IMR-90 (cell line): ENCODE measurements at regions not wholly inside any gene's neighbourhood (a gene's known extent, or its start where the extent isn't known, plus 50 kb on each side); places are given as distances from the start of the nearest gene placed in this dataset.

Source experiments
- ATAC-seq: fragments of 200-7000 bp; cut with Tn5 transposase; 2 replicates; pipeline ENCODE4 v1.9.1; 2020; ENCODE audit warnings: low read depth, mild to moderate bottlenecking, moderate library complexity
- BruUV-seq: library from RNA; stranded (reverse); fragments of 400-500 nt; replicated peaks from 2 replicates; lab custom pipeline; 2021; lab: Mats Ljungman, UMichigan
- CTCF ChIA-PET: fragments of 300-600 bp; formaldehyde crosslinking; extraction: SDS; loops from one replicate; lab custom pipeline; 2021; ENCODE audit warnings: antibody characterized with exemption; lab: Yijun Ruan, JAX
- POLR2A ChIA-PET: fragments of 300-600 bp; sonication (Branson Sonifier 250); formaldehyde crosslinking; loops from one replicate; lab custom pipeline; 2022; ENCODE audit warnings: antibody characterized with exemption; ENCODE audit not compliant: unreplicated experiment; lab: Charles Lee
- DNase-seq: peaks from one replicate; pipeline ENCODE4 v3.0.0; 2013
- H2AFZ ChIP-seq: replicated peaks from 2 replicates; pipeline ENCODE3; 2013; ENCODE audit warnings: low read length, mild to moderate bottlenecking; ENCODE audit not compliant: poor library complexity
- H2AK5ac ChIP-seq: 2 replicates; pipeline ENCODE4 v1.6.1; 2013; ENCODE audit warnings: low read depth, low read length, inconsistent platforms
- H2AK9ac ChIP-seq: replicated peaks from 2 replicates; pipeline ENCODE3; 2013; ENCODE audit warnings: mild to moderate bottlenecking, low read depth, low read length, moderate library complexity; ENCODE audit not compliant: poor library complexity
- H2BK120ac ChIP-seq: 2 replicates; pipeline ENCODE4 v1.6.1; 2013; ENCODE audit warnings: low read depth, low read length, inconsistent platforms
- H2BK15ac ChIP-seq: 3 replicates; pipeline ENCODE4 v1.6.1; 2013; ENCODE audit warnings: low read depth, low read length, inconsistent platforms
- H2BK20ac ChIP-seq: 2 replicates; pipeline ENCODE4 v1.6.1; 2013; ENCODE audit warnings: low read depth, mild to moderate bottlenecking, inconsistent platforms, low read length, moderate library complexity
- H2BK5ac ChIP-seq: 2 replicates; pipeline ENCODE4 v1.6.1; 2013; ENCODE audit warnings: mild to moderate bottlenecking, low read depth, low read length, inconsistent platforms; ENCODE audit not compliant: poor library complexity, severe bottlenecking
- H3K14ac ChIP-seq: replicated peaks from 2 replicates; pipeline ENCODE4 v1.6.1; 2013; ENCODE audit warnings: low read depth, low read length, inconsistent platforms
- H3K18ac ChIP-seq: 2 replicates; pipeline ENCODE4 v1.6.1; 2013; ENCODE audit warnings: low read depth, low read length, control low read depth
- H3K23ac ChIP-seq: 2 replicates; pipeline ENCODE4 v1.6.1; 2013; ENCODE audit warnings: low read depth, low read length, inconsistent platforms
- H3K27ac ChIP-seq: 2 replicates; pipeline ENCODE4 v1.5.1; 2013; ENCODE audit warnings: mild to moderate bottlenecking, control low read depth, low read length; ENCODE audit not compliant: insufficient read depth
- H3K27me3 ChIP-seq: 2 replicates; pipeline ENCODE4 v1.6.1; 2013; ENCODE audit warnings: low read length; ENCODE audit not compliant: control insufficient read depth, insufficient read depth
- H3K36me3 ChIP-seq: 2 replicates; pipeline ENCODE4 v1.6.1; 2013; ENCODE audit warnings: low read length, mixed read lengths; ENCODE audit not compliant: control insufficient read depth, insufficient read depth
- H3K4ac ChIP-seq: 2 replicates; pipeline ENCODE4 v1.6.1; 2013; ENCODE audit warnings: low read depth, low read length, inconsistent platforms
- H3K4me1 ChIP-seq: 2 replicates; pipeline ENCODE4 v1.6.1; 2013; ENCODE audit warnings: low read length, mixed read lengths; ENCODE audit not compliant: control insufficient read depth, insufficient read depth
- H3K4me2 ChIP-seq: 2 replicates; pipeline ENCODE4 v1.6.1; 2013; ENCODE audit warnings: low read depth, mild to moderate bottlenecking, control low read depth, low read length, moderate library complexity
- H3K4me3 ChIP-seq: 2 replicates; pipeline ENCODE4 v1.5.1; 2013; ENCODE audit warnings: low read depth, mild to moderate bottlenecking, control low read depth, low read length, moderate library complexity; ENCODE audit not compliant: insufficient read depth
- H3K56ac ChIP-seq: 2 replicates; pipeline ENCODE4 v1.6.1; 2013; ENCODE audit warnings: low read length, inconsistent platforms; ENCODE audit not compliant: insufficient read depth; ENCODE audit errors: extremely low read depth
- H3K79me1 ChIP-seq, 2 experiments: 2 replicates each; pipeline ENCODE4 v1.6.1; 2013; ENCODE audit warnings: low read length in 2 of 2, inconsistent platforms in 1 of 2, low read depth in 1 of 2
- H3K9ac ChIP-seq: 2 replicates; pipeline ENCODE4 v1.6.1; 2013; ENCODE audit warnings: low read depth, low read length, control low read depth
- H3K9me1 ChIP-seq: 2 replicates; pipeline ENCODE4 v1.6.1; 2013; ENCODE audit warnings: low read length, inconsistent platforms; ENCODE audit not compliant: insufficient read depth
- H3K9me3 ChIP-seq: 2 replicates; pipeline ENCODE4 v1.6.1; 2013; ENCODE audit warnings: low read length; ENCODE audit not compliant: control insufficient read depth, insufficient read depth
- H4K20me1 ChIP-seq: 2 replicates; pipeline ENCODE4 v1.6.1; 2013; ENCODE audit warnings: low read length, inconsistent platforms; ENCODE audit not compliant: insufficient read depth
- H4K5ac ChIP-seq: 2 replicates; pipeline ENCODE4 v1.6.1; 2013; ENCODE audit warnings: mild to moderate bottlenecking, low read depth, low read length, control low read depth
- H4K8ac ChIP-seq, 2 experiments: 2 replicates each; pipeline ENCODE4 v1.6.1; 2013; ENCODE audit warnings: low read depth in 2 of 2, low read length in 2 of 2, control low read depth in 1 of 2, inconsistent platforms in 1 of 2
- H4K91ac ChIP-seq: 2 replicates; pipeline ENCODE4 v1.6.1; 2013; ENCODE audit warnings: low read depth, low read length, inconsistent platforms; ENCODE audit not compliant: insufficient read depth
- FOS ChIP-seq: fragments of 150-350 bp; IDR thresholded peaks from 2 replicates; pipeline ENCODE4 v1.6.1; 2016; ENCODE audit warnings: low read depth, low read length
- MXI1 ChIP-seq: IDR thresholded peaks from 2 replicates; pipeline ENCODE4 v1.6.1; 2012; ENCODE audit warnings: low read depth, mild to moderate bottlenecking, low read length, moderate library complexity, borderline replicate concordance
- NFE2L2 ChIP-seq: fragments of 150-350 bp; IDR thresholded peaks from 2 replicates; pipeline ENCODE4 v1.6.1; 2016; ENCODE audit warnings: low read depth, mild to moderate bottlenecking, low read length
- POLR2A ChIP-seq: IDR thresholded peaks from 2 replicates; pipeline ENCODE4 v1.6.1; 2012; ENCODE audit warnings: mild to moderate bottlenecking, low read depth, low read length
- RCOR1 ChIP-seq: IDR thresholded peaks from 2 replicates; pipeline ENCODE4 v1.6.1; 2012; ENCODE audit warnings: mild to moderate bottlenecking, low read length, improper control_type of control experiment; ENCODE audit not compliant: insufficient replicate concordance
- WGBS, 2 experiments: methylation state at CpG; one replicate each; pipeline versions ENCODE4 v1.1.5 to v1.1.7; 2013; ENCODE audit warnings: missing lambda C conversion rate in 2 of 2; ENCODE audit not compliant: insufficient read length in 1 of 2; ENCODE audit errors: extremely low coverage in 2 of 2; 5-methylcytosine and 5-hydroxymethylcytosine counted together
- dilution Hi-C: fragments of 300-500 bp; cut with HindIII; formaldehyde crosslinking; loops from one replicate; pipeline ENCODE4 v1.14.3; 2018; ENCODE audit warnings: low sequenced_read_pairs; ENCODE audit not compliant: unreplicated experiment
- in situ Hi-C: fragments of 300-500 bp; cut with MboI; formaldehyde crosslinking; loops from 3 replicates; pipeline ENCODE4 v1.14.3; 2019; ENCODE audit warnings: low sequenced_read_pairs, inconsistent platforms, mixed read lengths
- intact Hi-C: fragments of 100-400 bp; cut with micrococcal nuclease; formaldehyde crosslinking; loops from 2 replicates; pipeline ENCODE4 v1.10.0; 2022
- TF ChIP-seq, protein P1 (sequence below): fragments of 150-350 bp; IDR thresholded peaks from 2 replicates; pipeline ENCODE4 v1.6.1; 2017; ENCODE audit warnings: mild to moderate bottlenecking, antibody characterized with exemption, low read length, low read depth
- TF ChIP-seq, protein P2 (sequence below): fragments of 150-350 bp; IDR thresholded peaks from 2 replicates; pipeline ENCODE4 v1.6.1; 2016; ENCODE audit warnings: low read depth, mild to moderate bottlenecking, low read length, moderate library complexity, borderline replicate concordance

DNA sequence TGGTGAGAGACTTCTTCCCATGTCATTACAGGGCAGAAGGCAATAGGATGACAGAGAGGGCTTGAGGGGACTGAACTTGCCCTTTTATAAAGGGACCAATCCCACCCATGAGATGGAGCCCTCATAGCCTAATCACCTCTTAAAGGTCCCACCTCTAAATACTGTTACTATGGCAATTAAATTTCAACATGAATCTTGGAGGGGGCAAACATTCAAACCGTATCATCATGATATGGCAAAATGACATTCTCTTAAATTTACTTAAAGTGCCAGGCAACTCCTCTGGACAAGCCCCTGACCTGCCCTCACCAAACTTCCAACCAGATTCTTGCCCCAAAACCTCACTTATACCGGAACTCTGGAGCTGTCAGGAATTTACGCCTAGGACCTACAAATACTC, 100.8 kb upstream of the OR5AK2 start:
- Histone ChIP-seq H2AK9ac (no peak overlapping the region), H2BK15ac (no peak overlapping the region), H3K14ac (no peak overlapping the region), H3K56ac (no peak overlapping the region), H3K4me3 (no peak overlapping the region), H3K79me1 (no peaks in the 10 kb centered on the region), H3K23ac (no peak overlapping the region), H3K4me1 (no peaks in the 10 kb centered on the region), H3K27ac (no peak overlapping the region), H2AK5ac (no peak overlapping the region), H2BK20ac (no peak overlapping the region), H3K27me3 (no peaks in the 10 kb centered on the region), H3K4me2 (no peak overlapping the region), H3K36me3 (no peaks in the 10 kb centered on the region), H2AFZ (no peak overlapping the region), H4K91ac (no peak overlapping the region), H4K20me1 (no peaks in the 10 kb centered on the region), H3K9me3 (no peaks in the 10 kb centered on the region), H3K9me1 (no peaks in the 10 kb centered on the region), H2BK120ac (no peak overlapping the region), H4K8ac (no peak overlapping the region), H4K5ac (no peak overlapping the region), H3K18ac (no peak overlapping the region), H2BK5ac (no peak overlapping the region), H3K4ac (no peak overlapping the region), H3K9ac (no peak overlapping the region)
- DNase-seq (no peak), ATAC-seq (no peak)
- ChIA-PET CTCF (no interaction called here), POLR2A (no interaction called here)
- WGBS, 2 experiments, result 60% methylated on average over 1 of the region's 3 CpGs; no CpG with 5 or more reads in 1 of the 2 experiments
- BruUV-seq, result no TSS peak
- in situ Hi-C loops (no loop called here), intact Hi-C loops (no loop called here), dilution Hi-C loops (no loop called here)
- TF ChIP-seq FOS (no peak), POLR2A (no peak), NFE2L2 (no peak), RCOR1 (no peak), MXI1 (no peak)
- TF ChIP-seq, protein P1, sequence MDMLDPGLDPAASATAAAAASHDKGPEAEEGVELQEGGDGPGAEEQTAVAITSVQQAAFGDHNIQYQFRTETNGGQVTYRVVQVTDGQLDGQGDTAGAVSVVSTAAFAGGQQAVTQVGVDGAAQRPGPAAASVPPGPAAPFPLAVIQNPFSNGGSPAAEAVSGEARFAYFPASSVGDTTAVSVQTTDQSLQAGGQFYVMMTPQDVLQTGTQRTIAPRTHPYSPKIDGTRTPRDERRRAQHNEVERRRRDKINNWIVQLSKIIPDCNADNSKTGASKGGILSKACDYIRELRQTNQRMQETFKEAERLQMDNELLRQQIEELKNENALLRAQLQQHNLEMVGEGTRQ, result no peak
- TF ChIP-seq, protein P2, sequence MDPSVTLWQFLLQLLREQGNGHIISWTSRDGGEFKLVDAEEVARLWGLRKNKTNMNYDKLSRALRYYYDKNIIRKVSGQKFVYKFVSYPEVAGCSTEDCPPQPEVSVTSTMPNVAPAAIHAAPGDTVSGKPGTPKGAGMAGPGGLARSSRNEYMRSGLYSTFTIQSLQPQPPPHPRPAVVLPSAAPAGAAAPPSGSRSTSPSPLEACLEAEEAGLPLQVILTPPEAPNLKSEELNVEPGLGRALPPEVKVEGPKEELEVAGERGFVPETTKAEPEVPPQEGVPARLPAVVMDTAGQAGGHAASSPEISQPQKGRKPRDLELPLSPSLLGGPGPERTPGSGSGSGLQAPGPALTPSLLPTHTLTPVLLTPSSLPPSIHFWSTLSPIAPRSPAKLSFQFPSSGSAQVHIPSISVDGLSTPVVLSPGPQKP, result no peak
